GM12865 (cell line): ENCODE measurements at regions not wholly inside any gene's neighbourhood (a gene's known extent, or its start where the extent isn't known, plus 50 kb on each side); places are given as distances from the start of the nearest gene placed in this dataset.

ENCODE experiments used
- DNase-seq: peaks from one replicate; pipeline ENCODE4 v3.0.0; 2010; ENCODE audit warnings: low read depth
- H3K4me3 ChIP-seq: 2 replicates; pipeline ENCODE4 v1.5.1; 2011; ENCODE audit warnings: mild to moderate bottlenecking, low read depth, low read length, control low read depth
- TF ChIP-seq, protein P1 (sequence below): IDR thresholded peaks from 2 replicates; pipeline ENCODE4 v1.5.1; 2011; ENCODE audit warnings: low read length, control low read depth, low read depth, inconsistent platforms; ENCODE audit not compliant: insufficient read depth; ENCODE audit errors: missing control alignments

DNA sequence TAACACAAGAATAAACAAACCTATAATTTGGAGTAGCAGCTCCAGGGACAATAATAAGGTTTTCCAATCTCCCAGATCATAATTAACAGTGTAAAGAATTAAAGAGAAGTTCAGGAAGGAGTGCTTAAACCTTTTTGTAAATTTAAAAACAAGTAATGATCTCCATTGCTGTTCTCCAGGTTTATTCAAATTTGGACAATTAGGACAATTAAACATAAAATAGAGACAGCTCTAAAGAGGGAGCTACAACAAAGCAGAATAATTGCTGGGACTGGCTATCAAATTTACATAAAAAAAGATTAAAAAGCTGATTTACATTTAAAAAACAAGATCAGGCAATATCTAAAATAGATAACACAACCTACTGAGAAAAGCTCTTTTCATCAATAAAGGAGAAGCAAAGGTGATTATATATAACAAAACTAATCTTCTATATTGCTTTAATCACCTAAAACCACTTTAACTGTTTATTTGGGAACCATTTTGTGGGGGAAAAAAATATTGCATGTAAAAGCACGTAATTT is 80.1 kb upstream of the CREB1 start:
- DNase-seq: no peak
- H3K4me3 ChIP-seq: no peak overlapping the region
- TF ChIP-seq, protein P1, sequence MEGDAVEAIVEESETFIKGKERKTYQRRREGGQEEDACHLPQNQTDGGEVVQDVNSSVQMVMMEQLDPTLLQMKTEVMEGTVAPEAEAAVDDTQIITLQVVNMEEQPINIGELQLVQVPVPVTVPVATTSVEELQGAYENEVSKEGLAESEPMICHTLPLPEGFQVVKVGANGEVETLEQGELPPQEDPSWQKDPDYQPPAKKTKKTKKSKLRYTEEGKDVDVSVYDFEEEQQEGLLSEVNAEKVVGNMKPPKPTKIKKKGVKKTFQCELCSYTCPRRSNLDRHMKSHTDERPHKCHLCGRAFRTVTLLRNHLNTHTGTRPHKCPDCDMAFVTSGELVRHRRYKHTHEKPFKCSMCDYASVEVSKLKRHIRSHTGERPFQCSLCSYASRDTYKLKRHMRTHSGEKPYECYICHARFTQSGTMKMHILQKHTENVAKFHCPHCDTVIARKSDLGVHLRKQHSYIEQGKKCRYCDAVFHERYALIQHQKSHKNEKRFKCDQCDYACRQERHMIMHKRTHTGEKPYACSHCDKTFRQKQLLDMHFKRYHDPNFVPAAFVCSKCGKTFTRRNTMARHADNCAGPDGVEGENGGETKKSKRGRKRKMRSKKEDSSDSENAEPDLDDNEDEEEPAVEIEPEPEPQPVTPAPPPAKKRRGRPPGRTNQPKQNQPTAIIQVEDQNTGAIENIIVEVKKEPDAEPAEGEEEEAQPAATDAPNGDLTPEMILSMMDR: no peak

DNA sequence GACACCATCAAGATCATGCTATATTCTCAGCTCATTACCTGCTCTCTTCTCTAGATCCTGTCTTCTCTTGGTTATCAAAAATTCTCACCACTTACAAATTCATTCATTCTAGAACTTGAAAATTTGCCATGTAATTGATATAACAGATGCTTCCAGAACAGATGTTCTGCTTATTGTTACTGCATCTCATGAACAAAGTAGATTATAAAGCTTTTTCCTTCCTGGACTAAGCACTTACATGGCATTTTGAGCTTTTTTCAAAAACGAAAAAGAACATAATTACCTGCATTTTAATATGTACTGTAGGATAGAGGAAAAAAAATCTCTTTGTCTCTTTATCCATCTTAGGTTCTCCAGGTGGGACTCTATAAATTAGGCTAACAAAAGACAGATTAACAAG is 79.6 kb upstream of the CREB1 start:
- TF ChIP-seq, protein P1: no peak
- DNase-seq: no peak

DNA sequence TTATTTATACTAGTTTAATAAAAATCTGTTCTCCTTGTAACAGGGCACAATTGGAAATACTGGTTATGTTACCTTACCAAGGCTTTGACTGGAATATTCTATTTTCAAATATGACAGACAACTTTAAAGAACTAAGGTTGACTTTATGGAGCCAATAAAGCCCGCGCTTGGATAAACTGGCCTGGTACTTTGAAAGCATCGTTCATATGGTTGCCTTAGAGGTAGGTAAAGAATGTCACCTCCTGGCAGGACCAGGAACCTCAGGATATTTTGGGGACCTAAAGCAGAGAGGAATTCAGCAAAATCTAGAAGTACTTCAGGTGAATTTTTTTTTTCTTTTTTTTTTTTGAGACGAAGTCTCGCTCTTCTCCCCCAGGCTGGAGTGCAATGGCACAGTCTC is 71.2 kb upstream of the CREB1 start:
- no peak overlapping the region for H3K4me3 ChIP-seq
- TF ChIP-seq, protein P1: no peak
- DNase-seq: no peak

More for the DNA sequence above, 79.6 kb upstream of the CREB1 start:
- H3K4me3 ChIP-seq: no peak overlapping the region

DNA sequence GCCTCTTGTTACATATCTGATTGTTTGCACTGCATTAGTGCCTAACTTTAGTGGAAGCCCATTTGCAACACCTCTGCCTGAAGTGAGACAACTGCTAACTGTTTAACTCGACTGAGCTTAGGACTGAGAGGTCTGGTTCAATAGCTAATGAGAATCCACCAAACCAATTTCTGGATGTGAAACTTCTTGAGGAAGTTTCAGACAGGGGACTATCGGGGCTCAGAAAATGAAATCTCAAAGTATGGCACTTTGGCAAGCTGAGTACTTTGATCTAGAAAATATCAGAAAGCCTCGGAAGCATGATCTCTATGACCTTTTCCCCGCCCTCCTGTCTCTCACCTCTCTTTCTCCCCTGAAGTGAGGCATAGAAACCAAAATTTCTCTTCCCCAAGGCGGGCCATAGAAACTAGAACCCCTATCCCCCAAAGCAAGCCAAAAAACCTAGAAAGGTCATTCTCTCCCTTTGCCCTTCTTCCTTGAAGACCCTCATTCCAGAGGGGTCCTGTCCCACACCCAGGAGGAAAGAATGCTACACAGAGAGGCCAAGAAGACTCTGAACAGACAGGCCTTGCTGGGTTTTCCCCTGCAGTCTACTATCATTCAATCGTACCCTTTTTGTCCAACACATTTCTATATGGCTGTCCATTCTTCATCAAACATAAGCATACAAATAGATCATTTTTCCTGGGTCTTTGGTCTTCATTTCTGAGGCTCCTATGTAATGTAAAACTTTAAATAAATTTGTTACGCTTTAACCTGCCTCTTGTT is 69.6 kb upstream of the CREB1 start:
- H3K4me3 ChIP-seq: no peak overlapping the region
- peak; percentile 67 for DNase-seq
- TF ChIP-seq, protein P1: no peak

DNA sequence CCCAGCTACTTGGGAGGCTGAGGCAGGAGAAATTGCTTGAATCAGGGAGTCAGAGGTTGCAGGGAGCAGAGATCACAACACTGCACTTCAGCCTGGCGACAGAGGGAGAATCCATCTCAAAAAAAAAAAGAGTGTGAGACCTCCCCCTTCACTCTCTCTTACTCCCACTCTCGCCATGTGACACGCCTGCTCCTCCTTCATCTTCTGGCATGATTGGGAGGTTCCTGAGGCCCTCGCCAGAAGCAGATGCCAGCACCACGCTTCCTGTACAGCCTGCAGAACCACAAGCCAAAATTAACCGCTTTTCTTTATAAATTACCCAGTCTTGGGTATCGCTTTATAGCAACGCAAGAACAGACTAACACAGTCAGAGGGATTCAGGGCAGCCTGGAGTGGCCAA is 66.3 kb upstream of the CREB1 start:
- H3K4me3 ChIP-seq: no peak overlapping the region
- TF ChIP-seq, protein P1: no peak
- no peak for DNase-seq

DNA sequence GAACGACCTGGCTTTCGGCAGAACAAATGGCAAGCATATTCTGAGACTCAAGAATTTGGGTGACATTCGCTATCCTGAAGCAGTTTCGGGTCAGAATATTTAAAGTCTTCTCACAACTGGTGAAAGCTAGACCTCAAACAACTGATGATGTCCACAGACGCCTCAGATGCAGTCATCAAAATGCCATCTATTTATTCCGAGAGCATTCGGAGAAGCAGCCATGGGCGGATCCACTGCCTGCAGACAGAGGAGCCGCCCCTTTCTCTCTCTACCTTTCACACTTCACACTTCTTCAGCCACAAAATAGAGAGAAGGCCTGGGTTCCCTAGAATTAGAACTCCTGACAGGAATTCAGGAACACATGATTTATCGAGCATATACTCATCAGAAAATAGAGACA is 65.8 kb upstream of the CREB1 start:
- H3K4me3 ChIP-seq: no peak overlapping the region
- no peak for DNase-seq
- TF ChIP-seq, protein P1: no peak

DNA sequence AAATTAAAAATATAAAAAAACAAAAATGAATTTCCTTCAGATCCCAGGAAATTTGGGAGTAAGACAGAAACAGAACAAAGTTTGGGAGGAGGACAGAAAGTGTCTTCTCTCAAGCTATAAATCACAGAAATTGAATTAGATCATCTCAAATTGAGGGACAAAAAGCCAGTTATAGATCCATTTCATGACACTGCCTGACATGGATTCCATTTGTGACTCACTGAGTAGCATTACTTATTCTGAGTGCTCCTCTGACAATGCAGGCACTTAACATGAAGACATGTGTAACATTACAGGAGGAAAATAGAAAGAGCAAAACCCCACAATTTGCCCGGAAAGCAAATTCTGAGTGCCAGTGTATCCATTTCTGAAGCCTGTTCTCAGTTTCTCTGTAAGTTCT is 63.9 kb upstream of the CREB1 start:
- DNase-seq: no peak
- no peak overlapping the region for H3K4me3 ChIP-seq

More for the DNA sequence above, 63.9 kb upstream of the CREB1 start:
- TF ChIP-seq, protein P1: no peak
